MCF 10A (cell line): ENCODE measurements at regions not wholly inside any gene's neighbourhood (a gene's known extent, or its start where the extent isn't known, plus 50 kb on each side); places are given as distances from the start of the nearest gene placed in this dataset.

Source experiments
- BruUV-seq: library from RNA; stranded (reverse); fragments of 400-500 nt; replicated peaks from 2 replicates; lab custom pipeline; 2021; lab: Mats Ljungman, UMichigan
- CTCF ChIA-PET: fragments of 300-600 bp; sonication (Branson Sonifier 250); formaldehyde crosslinking; extraction: SDS; loops from one replicate; lab custom pipeline; 2021; ENCODE audit warnings: antibody characterized with exemption, inconsistent platforms; lab: Yijun Ruan, JAX
- POLR2A ChIA-PET: fragments of 300-600, 350-650 bp; sonication (Branson Sonifier 250); formaldehyde crosslinking; extraction: SDS; loops from one replicate; lab custom pipeline; 2020; ENCODE audit warnings: antibody characterized with exemption, inconsistent platforms; lab: Yijun Ruan, JAX
- DNase-seq: peaks from one replicate; pipeline ENCODE4 v3.0.0-alpha.2; 2018; ENCODE audit not compliant: unreplicated experiment
- H3K27ac Mint-ChIP-seq: one replicate; pipeline ENCODE4 v1.8.0; 2022; ENCODE audit warnings: mild to moderate bottlenecking, low read depth, mixed read lengths; ENCODE audit not compliant: unreplicated experiment
- H3K27me3 Mint-ChIP-seq: one replicate; pipeline ENCODE4 v1.8.0; 2022; ENCODE audit warnings: mixed read lengths; ENCODE audit not compliant: insufficient read depth, unreplicated experiment
- H3K36me3 Mint-ChIP-seq: one replicate; pipeline ENCODE4 v1.8.0; 2022; ENCODE audit warnings: mild to moderate bottlenecking, moderate library complexity, mixed read lengths; ENCODE audit not compliant: insufficient read depth, unreplicated experiment
- H3K4me1 Mint-ChIP-seq: one replicate; pipeline ENCODE4 v1.8.0; 2022; ENCODE audit warnings: mixed read lengths; ENCODE audit not compliant: insufficient read depth, unreplicated experiment
- H3K4me3 Mint-ChIP-seq: one replicate; pipeline ENCODE4 v1.8.0; 2022; ENCODE audit warnings: mild to moderate bottlenecking, moderate library complexity, mixed read lengths; ENCODE audit not compliant: unreplicated experiment
- H3K9me3 Mint-ChIP-seq: one replicate; pipeline ENCODE4 v1.8.0; 2022; ENCODE audit warnings: mixed read lengths; ENCODE audit not compliant: unreplicated experiment
- intact Hi-C: fragments of 100-400 bp; cut with micrococcal nuclease; formaldehyde crosslinking; loops from 2 replicates; pipeline ENCODE4 v1.14.1; 2022
- TF ChIP-seq, protein P1 (sequence below): fragments of 200-600 bp; IDR thresholded peaks from one replicate; pipeline ENCODE4 v1.8.0; 2022; ENCODE audit warnings: antibody characterized with exemption, mild to moderate bottlenecking; ENCODE audit not compliant: unreplicated experiment

DNA sequence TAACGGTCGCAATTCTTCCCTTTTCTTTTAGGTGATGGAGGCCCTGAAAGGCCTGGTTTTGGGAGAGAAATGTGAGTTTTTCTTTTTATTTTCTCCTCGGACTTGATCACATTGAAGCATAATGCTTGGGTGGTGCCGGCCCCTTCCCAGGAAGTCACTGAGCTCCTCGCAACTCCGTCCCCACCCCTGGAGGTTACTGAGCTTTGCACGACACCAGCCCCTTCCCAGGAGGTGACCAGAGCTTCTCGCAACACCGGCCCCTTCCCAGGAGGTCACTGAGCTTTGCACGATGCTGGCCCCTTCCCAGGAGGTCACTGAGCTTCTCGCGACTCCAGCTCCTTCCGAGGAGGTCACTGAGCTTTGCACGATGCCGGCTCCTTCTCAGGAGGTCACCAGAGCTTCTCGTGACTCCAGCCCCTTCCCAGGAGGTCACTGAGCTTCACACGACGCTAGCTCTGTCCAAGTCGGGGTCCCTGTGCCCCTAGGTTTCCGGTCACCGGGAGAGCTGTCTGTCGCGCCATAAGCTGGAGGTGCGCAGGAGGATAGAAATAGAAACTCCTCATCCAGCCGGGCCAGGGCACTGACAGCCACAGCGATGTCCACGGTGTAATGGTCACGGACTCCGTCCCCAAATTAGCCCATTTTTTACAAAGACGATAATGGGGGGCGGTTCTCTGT lies 586.4 kb downstream of the BRD1 start:
- TF ChIP-seq, protein P1, sequence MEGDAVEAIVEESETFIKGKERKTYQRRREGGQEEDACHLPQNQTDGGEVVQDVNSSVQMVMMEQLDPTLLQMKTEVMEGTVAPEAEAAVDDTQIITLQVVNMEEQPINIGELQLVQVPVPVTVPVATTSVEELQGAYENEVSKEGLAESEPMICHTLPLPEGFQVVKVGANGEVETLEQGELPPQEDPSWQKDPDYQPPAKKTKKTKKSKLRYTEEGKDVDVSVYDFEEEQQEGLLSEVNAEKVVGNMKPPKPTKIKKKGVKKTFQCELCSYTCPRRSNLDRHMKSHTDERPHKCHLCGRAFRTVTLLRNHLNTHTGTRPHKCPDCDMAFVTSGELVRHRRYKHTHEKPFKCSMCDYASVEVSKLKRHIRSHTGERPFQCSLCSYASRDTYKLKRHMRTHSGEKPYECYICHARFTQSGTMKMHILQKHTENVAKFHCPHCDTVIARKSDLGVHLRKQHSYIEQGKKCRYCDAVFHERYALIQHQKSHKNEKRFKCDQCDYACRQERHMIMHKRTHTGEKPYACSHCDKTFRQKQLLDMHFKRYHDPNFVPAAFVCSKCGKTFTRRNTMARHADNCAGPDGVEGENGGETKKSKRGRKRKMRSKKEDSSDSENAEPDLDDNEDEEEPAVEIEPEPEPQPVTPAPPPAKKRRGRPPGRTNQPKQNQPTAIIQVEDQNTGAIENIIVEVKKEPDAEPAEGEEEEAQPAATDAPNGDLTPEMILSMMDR, result no peak
- no peak for DNase-seq
- Mint-ChIP-seq H3K4me1 (no peaks in the 10 kb centered on the region), H3K27ac (no peak overlapping the region), H3K27me3 (no peaks in the 10 kb centered on the region), H3K9me3 (peaks cover 12% of the 10 kb centered on the region), H3K4me3 (no peak overlapping the region), H3K36me3 (no peaks in the 10 kb centered on the region)
- POLR2A ChIA-PET, result no interaction called here
- BruUV-seq, result no TSS peak
- intact Hi-C loops, result no loop called here
- CTCF ChIA-PET, result no interaction called here

DNA sequence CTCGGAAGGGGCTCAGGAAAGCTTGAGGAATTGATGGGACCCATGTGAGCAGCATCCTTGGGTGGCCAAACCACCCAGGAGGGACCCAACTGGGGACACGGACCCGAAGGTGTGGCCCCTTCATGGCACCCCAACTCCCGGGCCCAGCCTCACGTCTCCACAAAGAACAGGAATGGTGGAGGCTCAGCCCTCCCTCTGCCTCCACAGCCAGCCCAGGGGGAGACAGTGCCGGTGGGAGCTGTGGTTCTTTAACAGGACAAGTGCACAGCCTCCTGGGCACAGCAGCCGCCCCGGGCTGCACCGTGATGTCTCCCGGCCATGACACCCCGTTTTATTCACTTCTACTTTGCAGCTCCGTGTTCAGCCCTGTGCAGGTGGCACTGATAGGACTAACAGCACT lies 587.2 kb downstream of the BRD1 start:
- Mint-ChIP-seq H3K4me1 (no peaks in the 10 kb centered on the region), H3K36me3 (no peaks in the 10 kb centered on the region), H3K27me3 (no peaks in the 10 kb centered on the region), H3K9me3 (peaks cover 12% of the 10 kb centered on the region), H3K4me3 (no peak overlapping the region), H3K27ac (no peak overlapping the region)
- CTCF ChIA-PET, result interaction anchor here (0.6 kb wide), 1 partner anchor 58 kb away, joined by 5 read pairs; no protein-coding TSS in a partner anchor
- TF ChIP-seq, protein P1, result no peak
- no TSS peak for BruUV-seq
- DNase-seq, result no peak
- intact Hi-C loops, result no loop called here
- POLR2A ChIA-PET, result no interaction called here

GRCh38 chr22:49240016-49240380 lies 587.7 kb downstream of the BRD1 start:
- DNase-seq, result no peak
- Mint-ChIP-seq H3K4me1 (no peaks in the 10 kb centered on the region), H3K4me3 (no peak overlapping the region), H3K27ac (no peak overlapping the region), H3K27me3 (no peaks in the 10 kb centered on the region), H3K9me3 (peaks cover 12% of the 10 kb centered on the region), H3K36me3 (no peaks in the 10 kb centered on the region)
- ChIA-PET POLR2A (no interaction called here), CTCF (interaction anchor here (0.6 kb wide), 1 partner anchor 59 kb away, joined by 5 read pairs; no protein-coding TSS in a partner anchor)
- intact Hi-C loops, result no loop called here
- BruUV-seq, result no TSS peak
- TF ChIP-seq, protein P1, result no peak

- Mint-ChIP-seq H3K27ac (no peak overlapping the region), H3K36me3 (no peaks in the 10 kb centered on the region), H3K27me3 (no peaks in the 10 kb centered on the region), H3K9me3 (peaks cover 12% of the 10 kb centered on the region), H3K4me1 (no peaks in the 10 kb centered on the region), H3K4me3 (no peak overlapping the region)
- BruUV-seq, result no TSS peak
- ChIA-PET CTCF (no interaction called here), POLR2A (no interaction called here)
- TF ChIP-seq, protein P1, result no peak
- intact Hi-C loops, result no loop called here
- no peak for DNase-seq
These were observed 588.2 kb downstream of the BRD1 start for GRCh38 chr22:49239264-49240015.
